NCI-H2227 (cell line): ENCODE measurements at regions not wholly inside any gene's neighbourhood (a gene's known extent, or its start where the extent isn't known, plus 50 kb on each side); places are given as distances from the start of the nearest gene placed in this dataset.
"Not testable (repeated sequence)": the region's sequence is repeated elsewhere in the genome, so short reads cannot be mapped to it uniquely, and the experiment has no call there.

ENCODE experiments used
- DNase-seq: peaks from one replicate; lab custom pipeline; 2025; ENCODE audit not compliant: unreplicated experiment; lab: John Stamatoyannopoulos, UW

DNA sequence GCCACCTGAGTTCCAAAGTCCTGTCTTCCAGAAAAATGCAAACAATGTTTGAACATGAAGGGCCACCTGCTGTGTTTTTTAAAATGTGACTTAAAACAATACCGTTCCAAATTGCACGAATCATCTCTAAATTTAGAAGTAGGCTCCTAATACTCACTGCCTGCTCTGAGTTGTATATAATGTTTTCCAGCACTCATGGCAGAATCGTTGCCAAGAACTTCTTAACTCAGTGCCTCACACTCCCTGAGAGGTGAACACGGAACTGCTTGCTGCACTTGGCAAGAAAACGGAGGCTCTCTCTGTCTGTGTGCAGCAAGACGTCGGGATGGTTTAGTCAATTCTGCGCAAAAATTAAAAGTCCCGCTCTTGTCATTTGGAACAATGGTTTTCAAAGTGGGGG lies 757.3 kb upstream of the AUTS2 start:
- DNase-seq, result no peak

DNA sequence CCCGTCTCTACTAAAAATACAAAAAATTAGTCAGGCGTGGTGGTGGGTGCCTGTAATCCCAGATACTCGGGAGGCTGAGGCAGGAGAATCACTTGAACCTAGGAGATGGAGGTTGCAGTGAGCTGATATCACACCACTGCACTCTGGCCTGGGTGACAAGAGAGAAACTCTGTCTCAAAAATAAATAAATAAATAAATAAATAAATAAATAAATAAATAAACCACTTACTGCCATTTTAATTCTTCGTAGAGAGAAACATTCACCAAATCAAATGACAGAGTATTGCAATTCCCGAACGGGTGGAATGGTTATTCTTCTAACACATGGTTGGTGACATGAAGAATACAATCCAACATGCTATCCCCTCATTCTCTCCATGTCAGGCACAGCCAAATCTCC lies 754.3 kb upstream of the AUTS2 start:
- not testable (repeated sequence) for DNase-seq

DNA sequence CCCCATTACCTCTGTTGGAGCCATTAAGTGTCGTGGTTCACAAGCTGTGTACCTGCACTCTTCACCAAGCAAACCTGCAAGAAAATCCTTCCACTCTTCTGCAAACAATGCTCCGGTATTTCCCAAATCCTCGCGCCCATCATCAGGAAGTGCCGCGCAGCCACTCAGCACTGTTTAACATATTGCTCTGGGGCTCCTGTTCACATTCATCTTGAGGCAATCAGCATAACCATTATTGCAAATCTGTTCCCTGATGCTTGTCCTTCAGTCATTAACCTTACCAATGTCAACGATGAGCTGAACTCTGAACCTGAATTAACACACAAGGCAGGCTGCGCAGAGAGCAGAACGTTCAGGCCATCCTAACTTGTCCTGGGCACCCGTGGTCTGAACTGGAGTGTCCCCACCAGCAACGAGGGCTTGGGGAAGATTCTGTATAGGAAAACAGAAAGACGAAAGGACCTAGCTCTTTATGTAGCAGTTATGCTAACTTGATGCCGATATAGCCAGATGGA lies 751.4 kb upstream of the AUTS2 start:
- no peak for DNase-seq

DNA sequence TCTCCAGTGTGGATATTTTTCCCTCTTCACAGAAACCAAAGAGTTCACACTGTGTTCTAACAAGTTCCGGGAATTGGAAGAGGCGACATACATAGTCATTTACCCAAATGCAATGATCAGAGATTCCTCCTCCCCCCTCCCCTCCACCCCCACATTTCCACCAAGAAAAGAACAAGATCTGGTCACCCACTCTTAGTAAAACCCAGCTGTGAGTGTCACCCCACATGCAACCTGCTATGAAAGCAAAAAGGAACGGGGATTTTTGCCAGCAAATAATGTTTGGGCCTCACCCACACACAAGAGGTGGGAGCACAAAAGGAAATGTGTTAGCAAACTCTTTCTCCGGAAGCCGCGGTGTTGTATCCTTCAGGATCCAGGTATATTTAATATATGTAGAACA lies 745.0 kb upstream of the AUTS2 start:
- no peak for DNase-seq

DNA sequence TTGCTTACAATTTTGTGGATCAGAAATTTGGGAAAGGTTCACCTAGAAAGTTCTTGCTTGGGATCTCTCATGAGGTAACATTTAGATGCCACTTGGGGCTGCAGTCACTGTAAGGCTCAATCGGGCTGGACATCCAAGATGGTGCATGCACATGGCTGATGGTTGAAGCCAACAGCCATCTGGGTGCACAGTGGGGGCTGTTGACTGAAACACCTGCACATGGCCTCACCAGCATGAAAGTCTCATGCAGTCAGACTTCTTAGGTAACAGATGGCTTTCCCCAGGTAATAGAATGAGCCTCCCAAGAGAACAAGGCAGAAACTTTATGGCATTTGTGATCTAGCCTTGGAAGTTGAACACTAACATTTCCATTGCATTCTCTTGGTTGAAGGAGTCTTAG lies 740.7 kb upstream of the AUTS2 start:
- DNase-seq, result no peak

DNA sequence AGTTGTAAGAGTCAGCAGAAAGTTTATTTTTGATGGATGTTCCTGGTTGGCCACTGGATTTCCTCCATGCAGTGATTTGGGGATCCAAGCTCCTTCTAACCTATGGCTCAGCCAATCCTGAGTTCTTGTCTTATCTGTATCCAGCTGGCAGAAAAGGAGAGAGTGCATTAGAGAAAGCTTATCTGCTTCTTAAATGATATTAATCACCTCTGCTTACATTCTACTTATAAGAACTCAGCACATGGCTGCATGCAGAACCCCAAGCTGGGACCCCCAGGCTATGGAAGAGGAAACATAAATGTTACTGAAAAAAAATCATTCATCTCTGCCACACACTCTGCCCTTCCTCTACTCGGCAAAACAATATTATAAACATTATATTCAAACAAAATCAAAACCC lies 739.8 kb upstream of the AUTS2 start:
- DNase-seq, result no peak

DNA sequence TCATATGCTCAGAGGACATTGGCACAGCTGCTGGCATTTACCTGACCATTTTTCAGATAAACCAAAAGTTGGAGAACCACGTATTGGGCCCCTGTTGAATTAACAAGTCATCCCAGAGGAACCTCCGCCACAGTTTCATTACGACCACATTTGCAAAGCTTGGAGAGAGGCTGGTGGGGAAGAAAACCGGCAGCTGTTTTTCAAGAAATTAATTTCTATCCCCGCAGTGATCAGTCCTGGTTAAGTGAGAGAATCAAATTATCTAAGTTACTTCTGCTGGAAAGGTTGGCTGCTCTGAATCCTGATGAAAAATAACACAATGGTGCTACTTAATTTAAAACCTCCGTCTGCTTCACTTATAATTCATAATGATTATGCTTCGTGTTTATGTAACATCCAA lies 737.1 kb upstream of the AUTS2 start:
- DNase-seq, result no peak

DNA sequence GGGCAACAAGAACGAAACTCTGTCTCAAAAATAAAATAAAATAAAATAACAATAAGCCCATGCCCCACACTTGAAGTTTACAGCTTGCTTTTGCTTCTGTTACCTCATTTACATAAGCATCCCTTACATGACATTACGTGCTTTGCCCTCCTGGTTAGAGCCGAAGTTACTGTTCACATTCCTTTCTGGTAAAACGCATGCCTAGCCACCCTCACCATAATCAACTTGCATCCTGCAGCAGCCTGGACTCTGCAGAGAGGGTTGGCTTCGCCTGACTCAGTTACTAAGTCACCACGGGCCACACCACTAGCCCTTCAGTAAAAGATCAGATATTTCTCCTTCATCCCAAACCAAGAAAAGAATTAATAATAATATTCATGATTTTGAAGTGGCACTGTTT lies 736.0 kb upstream of the AUTS2 start:
- DNase-seq, result no peak

DNA sequence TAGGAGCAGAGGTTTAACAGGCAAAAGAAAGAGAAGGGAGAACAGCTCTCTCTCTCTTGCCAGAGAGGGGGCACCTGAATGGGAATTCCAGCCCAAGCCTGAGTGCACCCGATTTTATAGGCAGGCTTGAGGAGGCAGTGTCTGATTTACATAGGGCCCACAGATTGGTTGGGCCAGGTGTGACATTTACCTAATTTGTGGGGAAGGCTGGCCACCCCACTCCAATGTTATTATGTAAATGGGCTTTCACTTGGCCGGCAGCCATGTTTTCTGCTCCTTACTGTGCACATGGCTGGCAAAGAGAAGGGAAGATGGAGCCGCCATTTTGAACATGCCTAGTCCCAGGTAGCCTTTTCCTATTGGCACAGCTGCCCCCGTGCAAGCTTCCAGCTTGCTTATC lies 735.5 kb upstream of the AUTS2 start:
- DNase-seq, result no peak

DNA sequence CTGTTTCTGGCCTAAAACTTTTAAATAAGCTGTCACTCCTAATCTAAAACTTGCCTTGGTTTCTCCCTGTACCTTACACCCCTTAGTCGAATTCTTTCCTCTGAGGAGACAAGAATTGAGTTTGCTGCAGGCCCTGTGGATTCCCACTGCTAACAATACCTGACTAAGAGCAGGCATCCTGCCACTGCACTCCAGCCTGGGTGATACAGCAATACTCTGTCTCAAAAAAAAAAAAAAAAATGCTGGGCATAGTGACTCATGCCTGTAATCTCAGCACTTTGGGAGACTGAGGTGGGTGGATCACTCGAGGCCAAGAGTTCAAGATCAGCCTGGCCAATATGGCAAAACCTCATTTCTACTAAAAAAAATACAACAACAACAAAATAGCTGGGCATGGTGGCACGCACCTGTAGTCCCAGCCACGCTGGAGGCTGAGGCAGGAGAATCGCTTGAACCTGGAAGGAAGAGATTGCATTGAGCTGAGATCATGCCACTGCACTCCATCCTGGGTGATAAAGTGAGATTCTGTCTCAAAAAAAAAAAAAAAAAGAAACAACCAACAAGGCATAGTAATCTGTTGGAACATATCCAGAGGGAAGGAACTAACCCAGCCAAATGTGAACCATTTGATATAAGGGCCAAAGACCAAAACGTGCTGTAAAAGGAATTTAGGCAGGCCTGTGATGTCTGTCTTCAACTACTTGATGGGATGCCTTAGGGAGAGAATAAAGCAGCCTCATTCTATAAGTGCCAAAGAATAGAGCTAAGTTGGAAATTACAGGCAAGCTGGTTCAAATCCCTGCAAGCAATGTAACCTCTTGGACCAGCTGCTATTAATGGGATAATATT lies 732.7 kb upstream of the AUTS2 start:
- DNase-seq, result no peak

DNA sequence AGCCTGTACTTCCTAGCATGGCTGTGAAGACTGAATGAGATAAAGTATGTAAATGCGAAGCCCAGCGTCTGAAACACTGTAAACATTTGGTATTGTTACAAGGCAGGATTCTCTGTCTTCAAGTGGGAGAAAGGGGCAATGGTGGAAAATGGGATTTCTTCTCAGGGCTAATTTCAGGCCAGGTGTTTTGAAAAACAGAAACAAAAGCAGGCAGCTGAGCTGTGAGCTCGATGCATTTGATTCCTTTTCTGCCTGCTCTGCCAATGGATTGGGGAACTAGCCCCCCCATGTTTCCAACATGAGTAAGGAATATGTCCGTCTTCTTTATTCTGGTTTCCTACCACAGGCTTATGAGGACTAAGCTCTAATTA lies 732.1 kb upstream of the AUTS2 start:
- DNase-seq, result no peak

DNA sequence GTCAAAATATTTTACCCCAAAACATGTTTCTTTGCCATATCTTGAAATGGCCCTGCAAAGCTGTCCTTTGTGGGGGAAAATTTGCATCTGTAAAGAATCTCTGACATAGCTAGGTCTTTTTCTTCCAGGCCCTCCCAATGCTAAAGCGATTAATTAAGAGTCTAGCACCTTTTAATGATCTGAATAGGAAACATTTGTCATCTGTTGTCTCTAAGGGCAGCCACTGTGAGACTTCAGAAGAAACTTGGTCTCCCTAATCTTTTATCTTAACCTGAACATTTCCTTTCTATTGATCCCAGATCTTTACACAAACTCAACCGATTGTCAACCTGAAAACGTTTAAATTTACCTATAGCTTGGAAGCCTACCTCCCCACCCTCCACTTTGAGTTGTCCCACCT lies 731.6 kb upstream of the AUTS2 start:
- DNase-seq, result not testable (repeated sequence)

DNA sequence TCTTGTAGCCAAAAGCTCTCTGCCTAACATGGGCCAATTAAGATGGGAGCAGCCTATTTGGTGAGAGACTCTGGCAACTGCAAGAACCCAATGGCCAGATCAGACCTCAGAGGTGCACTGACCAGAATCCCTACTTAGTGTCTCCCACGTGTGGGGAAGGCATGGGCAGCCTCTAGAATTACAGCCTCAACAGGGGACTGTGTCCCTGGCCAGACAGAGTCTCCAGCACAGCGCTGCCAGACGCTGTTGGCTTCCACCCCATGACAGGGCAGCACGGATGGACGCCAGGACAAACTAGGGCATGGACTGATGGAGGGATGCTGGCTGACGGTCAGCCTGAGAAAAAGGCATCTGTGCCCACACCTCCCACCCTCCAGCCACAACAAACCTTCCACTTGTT lies 729.3 kb upstream of the AUTS2 start:
- no peak for DNase-seq

DNA sequence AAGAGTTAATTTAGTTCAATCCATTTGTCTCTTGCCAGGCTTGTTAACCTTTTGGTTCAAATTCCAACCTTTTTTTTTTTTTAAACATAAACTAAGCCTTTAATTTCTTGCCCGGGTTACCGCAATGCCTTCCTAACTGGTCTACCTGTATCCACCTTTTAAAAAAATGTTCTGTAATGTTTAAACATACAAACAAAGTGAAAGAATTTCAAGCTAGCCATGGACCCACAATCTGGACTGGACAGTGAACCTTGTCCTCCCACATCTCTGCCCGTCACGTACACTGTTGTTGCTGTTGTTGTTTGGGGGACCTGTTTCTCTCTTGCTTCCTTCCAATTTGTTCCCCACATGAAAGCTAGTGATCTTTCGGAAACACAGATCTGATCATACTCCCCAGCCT lies 724.7 kb upstream of the AUTS2 start:
- DNase-seq, result no peak

DNA sequence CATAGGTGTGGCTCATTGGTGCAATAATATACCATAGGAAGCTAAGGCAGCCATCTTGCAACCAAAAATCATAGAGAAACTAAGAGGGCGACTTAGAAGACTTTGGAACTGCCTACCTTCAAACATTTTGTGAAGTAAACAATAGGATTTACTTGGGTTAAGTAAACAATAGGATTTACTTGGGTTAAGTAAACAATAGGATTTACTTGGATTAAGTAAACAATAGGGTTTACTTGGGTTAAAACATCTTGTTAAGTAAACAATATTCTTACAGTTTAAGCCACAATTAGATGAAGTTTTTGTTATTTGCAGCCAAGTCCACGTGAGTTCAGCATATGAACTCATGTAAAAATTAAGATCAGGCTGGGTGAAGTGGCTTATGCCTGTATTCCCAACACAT lies 722.4 kb upstream of the AUTS2 start:
- no peak for DNase-seq

DNA sequence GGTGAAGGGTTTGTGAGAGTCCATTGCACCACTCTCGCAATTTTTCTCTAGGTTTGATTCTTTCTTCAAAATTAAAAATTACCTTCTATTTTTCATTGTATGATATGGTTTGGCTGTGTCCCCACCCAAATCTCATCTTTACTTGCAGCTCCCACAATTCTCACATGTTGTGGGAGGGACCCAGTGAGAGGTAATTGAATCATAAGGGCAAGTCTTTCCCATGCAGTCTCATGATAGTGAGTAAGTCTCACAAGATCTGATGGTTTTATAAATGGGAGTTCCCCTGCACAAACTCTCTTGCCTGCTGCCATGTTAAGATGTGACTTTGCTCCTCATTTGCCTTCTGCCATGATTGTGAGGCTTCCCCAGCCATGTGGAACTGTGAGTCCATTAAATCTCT lies 711.2 kb upstream of the AUTS2 start:
- not testable (repeated sequence) for DNase-seq

DNA sequence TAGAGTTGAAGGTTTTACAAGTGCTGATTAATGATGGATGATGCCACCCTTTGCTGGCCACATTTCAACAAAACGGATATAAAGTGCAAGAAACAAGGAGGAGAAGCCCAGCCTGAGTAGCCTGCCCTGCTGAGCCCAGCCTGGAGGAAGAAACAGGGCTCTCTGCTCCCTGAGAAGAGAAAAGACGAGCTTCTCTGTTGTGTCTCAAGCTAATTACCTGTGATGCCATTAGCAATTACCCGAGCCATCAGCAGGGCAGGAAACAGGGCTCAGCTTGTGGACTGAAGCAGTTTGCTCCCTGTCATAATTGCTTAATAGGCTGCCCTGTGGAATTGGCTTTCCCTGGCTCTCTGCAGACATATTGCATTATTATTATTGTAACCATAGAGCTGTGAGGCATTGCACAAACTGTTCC lies 709.3 kb upstream of the AUTS2 start:
- DNase-seq, result no peak

DNA sequence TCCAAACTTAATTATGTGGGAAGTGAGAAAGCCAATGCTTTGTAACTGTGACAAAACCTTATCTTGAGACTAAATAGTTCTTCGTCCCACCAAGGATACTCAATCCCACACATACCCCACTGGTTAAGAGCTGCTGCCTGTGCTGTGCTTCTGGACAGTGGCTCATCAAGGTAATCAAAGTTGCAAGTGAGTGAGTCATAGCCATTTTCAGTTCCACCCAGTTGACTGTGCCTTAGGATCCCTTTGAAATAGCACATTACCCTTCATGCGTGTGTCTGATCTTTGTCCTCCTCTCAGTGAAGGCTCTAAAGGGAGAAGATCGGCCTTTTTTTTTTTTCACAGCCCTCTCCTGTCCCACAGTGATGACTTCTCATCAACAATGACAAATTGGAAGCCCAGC lies 706.0 kb upstream of the AUTS2 start:
- DNase-seq, result no peak

DNA sequence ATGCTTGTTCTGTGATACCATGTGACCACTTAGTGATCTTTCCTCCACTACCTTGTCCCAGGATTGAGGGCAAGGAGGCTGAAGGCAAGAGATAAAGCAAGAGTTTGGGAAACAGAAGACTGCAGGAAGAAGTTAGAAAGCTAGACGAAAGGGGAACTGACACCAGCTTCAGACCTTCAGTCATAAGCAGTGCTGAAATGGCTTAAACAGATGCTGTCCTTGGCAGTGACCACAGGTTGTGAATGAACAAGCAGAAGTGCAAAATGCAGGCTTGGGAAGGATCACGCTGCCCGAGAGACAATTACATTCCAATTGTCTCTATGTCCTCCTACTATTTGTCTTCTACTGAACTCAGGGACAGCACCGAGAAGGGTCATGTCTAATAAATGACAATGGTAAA lies 704.9 kb upstream of the AUTS2 start:
- no peak for DNase-seq

DNA sequence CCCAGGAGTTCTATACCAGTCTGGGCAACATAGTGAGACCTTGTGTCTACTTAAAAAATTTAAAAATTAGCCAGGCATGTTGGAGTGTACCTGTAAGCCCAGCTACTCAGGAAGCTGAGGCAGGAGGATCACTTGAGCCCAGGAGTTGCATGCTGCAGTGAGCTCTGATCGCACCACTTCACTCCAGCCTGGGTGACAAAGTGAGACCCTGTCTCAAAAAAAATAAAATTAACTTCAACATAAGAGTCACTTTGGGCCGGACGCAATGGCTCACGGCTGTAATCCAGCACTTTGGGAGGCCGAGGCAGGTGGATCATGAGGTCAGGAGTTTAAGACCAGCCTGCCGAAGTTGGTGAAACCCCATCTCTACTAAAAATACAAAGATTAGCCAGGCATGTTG lies 699.1 kb upstream of the AUTS2 start:
- DNase-seq, result not testable (repeated sequence)

DNA sequence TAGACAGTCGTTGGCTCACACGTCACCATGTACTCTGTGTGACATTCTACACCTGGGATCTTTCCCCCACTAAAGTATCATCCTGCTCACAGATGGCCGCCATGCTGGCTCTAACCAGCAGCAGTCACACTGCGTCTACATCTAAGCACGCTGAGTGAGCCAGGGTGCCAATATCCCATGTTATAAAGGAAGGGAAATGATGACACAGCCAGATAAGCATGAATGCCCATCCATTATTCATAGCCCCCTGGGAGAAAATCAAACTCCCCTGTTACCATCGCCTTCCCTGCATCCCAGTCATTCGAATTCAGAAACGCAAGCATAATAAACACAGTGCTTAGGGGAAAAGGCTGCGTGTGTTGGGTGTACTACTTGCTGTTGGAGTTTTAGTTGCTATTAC lies 698.2 kb upstream of the AUTS2 start:
- DNase-seq, result no peak

DNA sequence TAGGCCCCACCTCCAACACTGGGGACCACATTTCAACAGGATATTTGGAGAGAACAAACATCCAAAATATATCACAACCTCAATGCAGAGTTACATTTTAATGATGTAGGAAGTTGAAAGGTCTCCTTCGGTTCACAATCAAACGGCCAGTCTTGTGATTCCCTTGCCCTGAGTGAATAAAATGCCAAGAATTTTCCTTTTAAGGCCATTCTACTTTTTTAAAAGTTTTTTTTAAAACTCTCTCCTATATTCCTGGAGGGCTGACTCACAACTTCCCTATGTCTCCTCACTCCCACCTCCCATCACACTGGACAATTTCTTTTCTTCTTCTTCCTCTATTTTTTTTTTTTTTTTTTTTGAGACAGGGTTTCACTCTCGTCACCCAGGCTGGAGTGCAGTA lies 693.6 kb upstream of the AUTS2 start:
- DNase-seq, result no peak

DNA sequence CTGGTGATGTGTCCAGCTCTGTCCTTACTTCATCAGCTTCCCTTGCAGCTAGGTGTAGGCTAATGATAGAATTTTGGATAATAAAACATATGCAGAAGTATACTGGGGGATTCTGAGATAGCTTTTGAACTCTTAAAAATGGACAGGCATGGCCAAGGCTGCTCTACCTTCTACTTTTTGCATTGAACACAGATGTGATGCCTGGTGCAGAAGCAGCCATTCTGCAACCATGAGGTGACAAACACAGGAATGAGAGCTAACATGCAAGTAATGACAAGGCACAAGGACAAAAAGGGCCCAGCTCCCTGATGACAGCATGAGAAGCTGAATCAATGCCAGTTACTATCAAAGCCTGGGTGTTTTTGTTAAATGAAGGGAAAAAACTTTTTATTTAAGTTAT lies 686.5 kb upstream of the AUTS2 start:
- DNase-seq, result no peak
